T-helper 2 cell (primary cell): ENCODE measurements at regions not wholly inside any gene's neighbourhood (a gene's known extent, or its start where the extent isn't known, plus 50 kb on each side); places are given as distances from the start of the nearest gene placed in this dataset.
"Not testable (repeated sequence)": the region's sequence is repeated elsewhere in the genome, so short reads cannot be mapped to it uniquely, and the experiment has no call there.

Experiments
- DNase-seq, 5 experiments: peaks; one replicate each; pipeline versions ENCODE4 v3.0.0 to v3.0.0-alpha.2; 2012 to 2022

DNA sequence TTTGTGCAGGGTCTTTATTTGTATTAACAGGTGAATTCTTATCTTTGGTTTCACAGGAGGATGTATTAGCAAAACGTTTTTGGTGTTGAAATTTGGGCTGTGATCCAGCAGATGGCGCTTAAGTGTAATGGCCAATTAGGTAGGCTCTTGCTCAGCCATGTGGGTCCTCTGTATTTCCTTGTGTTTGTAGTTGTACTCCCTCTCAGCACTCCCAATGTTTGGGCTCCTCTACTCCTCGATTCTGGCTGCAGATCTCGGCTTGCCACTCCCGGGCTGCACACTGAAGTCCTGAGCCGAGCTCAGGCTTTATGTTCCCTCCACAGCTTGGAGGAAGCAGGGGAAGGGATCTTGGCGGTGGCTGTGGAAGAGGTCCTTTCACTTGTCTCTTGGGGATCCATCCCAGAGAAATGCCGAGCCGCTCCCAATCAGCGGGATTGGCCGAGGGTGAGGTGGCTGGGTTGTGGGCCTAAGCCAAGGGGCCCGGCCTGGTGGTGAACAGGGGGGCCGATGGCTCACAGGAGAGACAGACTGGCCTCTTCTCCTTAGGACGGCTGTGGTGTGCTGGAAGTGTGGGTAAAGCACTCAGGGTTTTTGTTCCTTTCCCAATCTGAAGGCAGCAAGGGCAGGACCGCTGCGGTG lies 133.7 kb downstream of the AEBP2 start:
- DNase-seq, result peak in 1 of 5 experiments; percentile 55

DNA sequence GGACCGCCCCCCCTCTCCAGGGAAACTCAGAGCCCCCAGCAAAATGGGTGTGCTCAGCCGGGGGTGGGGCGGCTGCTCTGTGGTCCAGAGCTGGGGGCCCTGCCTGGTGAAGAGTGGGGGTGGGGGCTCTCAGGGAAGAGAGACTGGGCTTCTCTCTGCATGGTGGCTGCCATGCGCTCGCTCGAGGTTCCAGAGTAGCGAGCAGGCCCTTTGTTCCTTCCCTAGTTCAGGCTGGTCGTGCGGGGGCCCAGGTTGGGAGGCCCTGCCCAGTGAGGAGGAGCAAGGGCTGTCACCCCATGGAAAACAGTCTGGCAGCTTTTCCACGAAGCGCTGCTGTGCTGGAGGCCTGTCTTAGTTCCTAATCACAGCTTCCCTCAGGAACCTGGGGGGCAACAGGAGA lies 134.6 kb downstream of the AEBP2 start:
- DNase-seq, result no peak

DNA sequence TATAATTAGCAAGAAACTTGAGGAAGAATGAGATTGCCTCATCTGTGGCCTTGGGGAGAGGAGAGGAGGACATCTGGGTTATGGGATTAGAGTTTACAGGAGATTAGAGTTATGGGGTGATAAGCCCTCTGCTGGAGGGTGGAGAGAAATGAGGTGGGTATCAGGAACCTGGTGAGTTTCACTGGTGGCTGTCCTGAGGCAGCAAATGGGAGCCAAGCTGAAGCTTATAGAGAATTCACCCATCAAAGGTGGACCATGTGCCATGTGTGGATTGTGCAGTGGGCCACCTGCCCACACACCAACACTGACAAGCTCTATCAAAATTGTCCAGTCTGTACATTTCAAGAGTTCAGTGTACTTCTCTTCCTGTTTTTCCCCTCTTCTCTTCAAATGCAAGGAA lies 135.3 kb downstream of the AEBP2 start:
- DNase-seq, result no peak

DNA sequence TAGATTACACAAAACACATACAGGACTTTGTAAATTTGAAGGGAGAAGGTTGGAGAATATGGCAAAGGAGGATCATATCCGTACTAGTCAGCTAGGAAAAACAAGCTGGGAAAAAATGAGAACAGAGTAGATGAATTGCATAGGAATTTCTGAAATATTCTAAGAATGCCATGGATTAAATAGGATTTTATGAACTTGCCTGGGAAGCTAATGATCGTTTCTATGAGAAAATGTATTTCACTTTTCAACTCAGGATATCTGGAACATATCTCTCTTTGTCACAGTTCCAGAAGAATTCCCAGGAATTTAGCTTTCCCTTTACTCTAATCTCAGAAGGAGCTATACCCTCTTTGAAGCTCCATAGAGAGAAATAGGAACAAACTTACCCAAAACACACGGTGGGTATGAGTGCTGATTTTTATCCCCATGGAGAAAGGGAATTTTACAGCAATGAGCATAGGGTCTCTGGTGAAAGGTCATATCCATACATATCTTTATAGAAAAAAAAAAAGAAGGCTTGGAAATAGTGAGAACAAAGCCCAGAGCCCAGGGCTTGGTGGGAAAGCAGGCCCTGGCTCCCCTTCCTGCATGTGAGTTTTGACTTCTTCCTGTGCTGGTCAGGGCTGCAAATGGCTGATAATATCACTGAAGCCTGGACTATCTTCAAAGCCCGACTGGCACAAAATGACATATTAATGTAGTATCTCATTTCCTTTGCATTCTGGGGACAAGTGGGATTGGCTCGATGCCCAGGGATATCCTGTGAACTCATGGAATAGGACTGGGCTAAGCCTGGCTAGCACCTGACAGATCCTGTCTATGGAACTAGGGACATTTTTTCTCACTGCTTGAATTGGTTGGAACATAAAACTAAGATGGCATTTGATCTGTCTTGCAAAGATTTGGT lies 136.3 kb downstream of the AEBP2 start:
- DNase-seq, result no peak

DNA sequence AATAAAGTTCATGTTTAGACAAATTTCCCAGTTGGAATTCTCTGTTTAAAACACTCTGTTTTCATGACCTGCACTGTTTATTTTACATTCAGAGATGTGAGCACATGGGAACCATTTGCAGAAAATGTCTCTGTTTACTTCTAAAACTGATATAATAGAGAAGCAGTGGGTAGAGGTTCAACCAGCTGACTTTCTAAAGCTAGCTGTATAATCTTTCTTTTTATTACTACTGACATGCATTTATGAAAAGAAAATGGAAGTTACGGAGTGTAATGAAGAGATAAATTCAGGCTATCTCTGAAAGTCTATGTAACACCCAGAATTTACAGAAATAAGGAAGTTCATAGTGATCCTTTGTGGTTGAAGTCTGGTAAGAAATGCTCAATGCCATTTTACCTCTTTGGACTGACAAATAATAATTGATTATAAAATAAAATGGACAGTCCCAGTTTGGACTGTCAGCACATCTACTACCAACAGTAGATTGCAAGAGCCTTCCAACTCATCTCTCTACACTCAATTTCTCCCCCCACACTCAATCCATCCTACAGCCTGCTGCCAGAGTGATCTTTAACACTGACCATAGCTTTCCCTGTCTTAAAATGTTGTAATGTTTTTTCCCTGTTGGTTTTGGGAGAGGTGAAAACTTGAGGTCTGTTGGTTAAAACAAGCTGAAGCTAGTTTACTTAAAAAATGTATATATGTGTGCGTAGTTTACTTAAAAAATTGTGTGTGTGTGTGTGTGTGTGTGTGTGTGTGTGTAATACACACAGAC lies 137.4 kb downstream of the AEBP2 start:
- DNase-seq, result no peak

DNA sequence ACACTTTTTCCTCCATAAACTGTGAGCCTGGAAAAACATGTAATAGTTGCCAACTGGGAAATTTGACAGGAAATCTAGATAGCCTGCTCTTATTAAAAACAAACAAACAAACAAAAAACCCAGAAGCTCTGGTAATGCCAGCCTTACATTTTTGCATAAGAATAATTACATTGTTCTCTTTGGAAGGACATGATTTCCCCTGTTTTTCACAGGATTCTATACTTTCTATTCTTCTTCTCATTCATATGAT lies 137.9 kb downstream of the AEBP2 start:
- DNase-seq, result no peak

DNA sequence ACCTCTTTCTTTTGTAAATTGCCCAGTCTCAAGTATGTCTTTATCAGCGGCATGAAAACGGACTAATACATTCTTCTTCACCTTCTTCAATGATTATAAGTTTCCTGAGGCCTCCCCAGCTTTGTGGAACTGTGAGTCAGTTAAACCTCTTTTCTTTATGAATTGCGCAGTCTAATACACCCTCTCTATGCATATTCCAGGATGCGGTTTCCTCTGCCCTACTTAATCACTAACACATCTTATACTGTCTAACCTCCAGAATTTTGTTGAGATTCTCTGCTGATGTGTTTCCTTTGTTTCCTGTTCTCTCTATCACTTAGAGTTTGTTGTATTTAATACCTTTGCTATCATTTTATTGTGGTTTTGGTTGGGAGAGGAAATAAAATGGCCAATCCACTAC lies 145.4 kb downstream of the AEBP2 start:
- DNase-seq, result peak in 1 of 5 experiments; percentile 27

DNA sequence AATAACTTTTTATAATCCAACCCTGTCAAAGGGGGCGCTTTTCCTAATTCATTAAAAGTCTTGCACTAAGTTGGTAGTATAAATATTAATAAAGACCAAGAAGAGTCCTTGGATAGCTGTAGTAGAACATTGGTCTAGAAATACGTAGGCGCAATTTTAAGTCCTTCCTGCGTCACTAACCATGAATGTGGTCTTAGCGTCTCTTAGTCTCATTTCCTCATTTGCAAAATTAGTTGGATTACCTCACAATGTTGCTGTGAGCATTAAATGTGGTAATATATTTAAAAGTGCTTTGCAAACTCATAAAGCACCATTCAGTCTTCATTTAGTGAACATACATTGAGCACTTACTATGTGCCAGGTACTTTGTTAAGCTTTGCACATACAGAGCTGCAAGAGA lies 149.7 kb downstream of the AEBP2 start:
- DNase-seq, result no peak

DNA sequence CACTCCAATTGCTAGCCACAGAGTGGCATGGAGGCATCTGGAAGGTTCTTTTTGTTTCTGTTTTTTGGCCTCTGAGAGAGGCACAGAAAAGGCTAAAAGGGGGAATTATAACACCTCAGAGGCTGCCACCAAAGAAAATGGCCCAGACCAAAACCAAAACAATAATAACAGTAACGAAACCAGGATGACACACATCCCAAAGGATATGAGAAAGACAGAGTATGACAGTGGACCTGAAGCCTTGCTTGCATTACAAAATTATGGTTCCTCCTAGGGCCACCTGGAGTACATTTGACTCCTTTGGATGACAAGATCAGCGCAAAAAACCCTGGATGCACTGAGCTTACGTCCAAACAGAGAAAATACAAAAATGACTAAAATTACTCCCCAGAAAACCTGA lies 152.7 kb downstream of the AEBP2 start:
- no peak for DNase-seq

DNA sequence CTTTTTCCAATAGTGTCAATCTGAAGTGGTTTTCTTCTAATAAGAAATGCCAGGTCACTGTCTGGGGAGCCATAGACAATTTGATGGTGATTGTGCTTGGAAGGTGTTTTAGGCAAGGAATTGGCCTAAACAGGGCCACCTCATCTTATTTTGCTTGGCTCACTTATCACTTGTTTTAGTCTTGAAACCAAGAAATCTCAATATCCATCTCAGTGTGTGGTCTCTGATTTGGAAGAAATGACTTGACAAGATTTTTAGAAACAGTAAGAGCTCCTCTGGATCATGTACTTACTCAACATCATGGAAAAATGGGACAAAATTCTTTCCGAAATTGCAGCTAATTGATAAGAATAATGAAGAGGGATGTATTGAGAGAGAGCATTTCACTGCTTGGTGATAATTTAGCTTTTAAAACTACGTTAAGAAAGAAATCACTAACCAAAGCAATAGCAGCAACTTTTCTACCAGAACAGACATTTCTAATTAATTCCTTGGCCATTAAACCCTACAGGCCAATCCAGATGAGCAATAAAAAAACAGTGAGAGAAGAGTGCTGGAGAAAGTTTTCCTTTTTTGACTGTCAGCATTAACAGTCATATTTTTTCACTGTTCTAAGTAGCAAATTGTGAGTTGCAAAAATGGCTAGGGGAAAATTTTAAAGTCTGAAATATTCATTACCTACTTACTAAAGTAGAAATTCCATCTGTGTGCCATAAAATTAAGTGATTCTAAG lies 157.3 kb downstream of the AEBP2 start:
- DNase-seq, result no peak

DNA sequence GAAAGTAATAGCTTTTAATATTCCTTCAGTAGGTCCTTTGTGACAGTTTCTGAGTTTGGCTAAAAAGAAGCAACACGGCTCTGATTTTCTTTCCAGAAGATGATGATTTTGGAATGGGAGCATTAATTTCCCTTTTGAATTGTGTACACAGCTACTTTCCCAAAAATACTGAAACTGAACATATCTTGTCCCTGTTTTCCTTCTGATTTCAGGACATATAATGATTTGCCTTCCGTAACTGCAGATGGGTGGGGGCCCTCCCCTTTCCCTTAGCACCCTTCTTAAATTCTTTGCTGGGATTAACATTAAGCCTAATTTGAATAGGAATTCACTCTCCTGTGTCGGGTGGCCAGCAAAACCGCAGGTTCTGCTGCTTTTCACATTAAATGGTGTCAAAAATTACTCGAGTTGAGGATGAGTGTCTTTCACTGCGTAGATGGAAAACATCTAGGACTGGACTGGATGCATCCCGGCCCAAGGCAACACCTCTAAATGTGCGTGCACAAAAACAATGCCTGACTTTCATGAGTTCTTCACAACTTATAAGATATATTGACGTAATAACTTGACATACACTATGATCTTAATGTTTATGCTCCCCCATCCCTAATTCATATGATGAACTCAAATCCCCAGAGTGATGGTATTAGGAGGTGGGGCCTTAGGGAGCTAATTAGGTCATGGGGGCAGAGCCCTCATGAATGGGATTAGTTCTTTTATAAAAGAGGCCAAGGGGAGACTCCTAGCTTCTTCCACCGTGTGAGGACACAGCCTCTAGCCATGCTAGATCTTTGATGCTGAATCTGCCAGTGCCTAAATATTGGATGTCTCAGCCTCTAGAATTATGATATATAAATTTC lies 158.1 kb downstream of the AEBP2 start:
- DNase-seq, result no peak

DNA sequence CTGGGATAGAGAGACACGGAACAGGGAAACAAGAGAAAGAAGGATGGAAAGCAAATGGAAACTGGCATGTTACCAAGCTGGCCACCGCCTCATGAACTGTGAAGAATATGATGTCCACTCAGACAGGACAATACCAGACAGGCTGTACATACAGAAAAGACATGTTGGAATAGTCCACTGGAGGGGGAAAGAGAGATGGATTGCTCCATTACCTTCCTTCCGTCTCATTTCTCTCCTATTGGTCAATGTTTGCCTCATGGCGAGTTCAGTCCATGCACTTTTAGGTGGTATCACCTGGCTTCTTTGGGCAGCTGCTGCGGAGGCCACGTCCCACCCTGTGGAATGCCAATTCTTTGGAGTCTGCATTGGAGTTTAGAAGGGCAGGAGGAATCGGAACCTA lies 166.4 kb downstream of the AEBP2 start:
- no peak for DNase-seq

DNA sequence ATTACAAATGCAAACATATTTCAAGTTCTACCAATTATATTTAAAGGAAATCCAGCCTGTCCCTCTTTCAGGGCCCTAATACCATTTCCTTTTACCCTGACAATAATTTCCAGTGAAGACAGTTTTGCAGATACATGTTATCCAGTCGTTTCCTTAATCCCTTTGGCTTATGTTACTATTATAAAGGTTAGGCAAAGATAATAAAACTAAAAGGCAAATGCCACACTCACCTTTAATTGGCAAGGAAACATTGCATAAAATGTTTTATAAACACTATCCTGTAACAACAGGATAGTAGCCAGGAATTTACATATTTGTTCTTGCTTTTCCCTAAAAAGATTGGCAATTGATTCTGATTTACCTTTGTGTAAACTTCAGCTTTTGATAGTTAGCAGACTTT lies 168.7 kb downstream of the AEBP2 start:
- no peak for DNase-seq

DNA sequence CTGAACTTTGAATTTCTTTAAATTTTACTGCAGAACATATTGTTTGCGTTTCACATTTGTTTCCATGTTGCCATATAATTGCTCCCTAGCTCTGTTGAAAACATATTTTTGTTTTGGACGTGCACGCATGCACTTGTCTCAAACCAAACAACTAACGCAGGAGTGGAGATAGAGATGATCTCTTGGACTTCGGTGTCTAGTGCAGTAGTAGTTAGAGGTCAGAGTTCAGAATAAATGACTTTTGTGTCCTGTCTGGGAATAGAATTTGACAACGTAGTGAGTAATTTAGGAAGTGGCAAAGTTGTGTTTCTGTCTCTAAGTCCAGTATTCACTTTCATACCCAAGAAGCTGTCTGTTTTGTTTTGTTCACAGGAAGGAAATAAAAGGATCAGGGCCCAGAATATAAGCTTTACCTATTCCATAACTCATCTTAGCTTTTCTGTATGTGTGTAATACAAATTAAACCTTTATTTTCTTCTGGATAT lies 173.8 kb downstream of the AEBP2 start:
- DNase-seq, result no peak

DNA sequence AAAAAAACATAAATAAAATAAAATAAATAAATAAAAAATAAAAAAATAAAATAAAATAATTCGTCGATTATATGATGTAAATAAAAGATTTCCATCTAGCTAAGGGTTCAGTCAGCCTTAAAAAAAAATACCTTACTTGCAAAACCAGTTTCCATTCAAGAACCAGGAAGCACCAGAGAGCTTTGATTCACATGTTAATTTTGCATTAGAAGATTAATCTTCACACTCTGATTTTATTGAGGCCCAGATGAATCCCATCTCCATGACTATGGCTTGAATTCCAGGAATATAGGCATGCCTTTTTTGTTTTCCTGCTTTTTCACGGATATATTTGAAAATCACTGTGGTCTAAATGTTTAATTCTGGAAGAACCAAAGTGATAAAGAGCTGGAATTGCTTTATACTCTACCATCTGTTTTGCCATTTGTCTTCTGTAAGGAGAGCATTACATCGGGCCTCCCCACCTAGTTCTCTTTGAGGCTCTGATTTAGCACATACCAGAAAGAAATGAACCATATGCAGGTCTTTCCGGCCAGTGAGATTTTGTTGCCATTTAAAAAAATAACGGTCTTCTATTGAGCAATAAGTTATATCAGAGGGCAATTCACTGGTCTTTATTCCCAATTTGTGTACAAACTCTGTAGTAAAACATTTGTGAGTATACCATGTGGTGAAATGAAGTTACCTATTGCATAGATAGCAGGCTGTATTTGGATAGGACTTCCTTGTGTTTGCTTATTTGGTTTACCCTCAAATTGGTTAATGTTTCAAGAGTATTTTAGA lies 175.5 kb downstream of the AEBP2 start:
- no peak for DNase-seq

DNA sequence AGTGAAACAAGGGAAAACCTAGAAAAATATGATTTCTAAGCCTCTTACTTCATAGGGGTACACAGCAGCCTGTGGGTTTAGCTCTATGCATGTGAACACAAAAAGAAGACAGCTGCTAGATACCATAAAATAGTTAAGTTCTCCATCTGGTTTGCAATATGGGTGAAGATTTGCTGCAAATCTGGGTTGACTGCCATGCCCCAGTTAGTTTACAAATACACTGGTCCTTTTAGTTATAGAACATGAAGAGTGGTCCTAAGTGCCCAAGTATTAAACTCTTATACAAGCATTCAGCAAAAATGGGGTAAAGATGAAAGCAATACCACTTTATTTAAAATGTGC lies 176.1 kb downstream of the AEBP2 start:
- no peak for DNase-seq

DNA sequence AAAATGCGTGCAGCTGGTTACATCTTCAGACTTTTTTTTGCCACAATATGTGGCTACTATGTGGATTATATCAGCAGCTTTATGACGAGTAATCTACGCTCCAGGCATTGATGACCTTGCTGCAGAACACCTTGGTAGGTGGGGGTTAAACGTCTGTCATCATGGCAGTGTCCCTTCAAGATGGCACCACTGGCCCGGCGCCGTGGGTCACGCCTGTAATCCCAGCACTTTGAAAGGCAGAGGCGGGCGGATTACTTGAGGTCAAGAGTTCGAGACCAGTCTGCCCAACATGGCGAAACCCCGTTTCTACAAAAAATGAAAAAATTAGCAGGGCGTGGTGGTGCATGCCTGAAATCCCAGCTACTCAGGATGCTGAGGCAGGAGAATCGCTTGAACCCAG lies 177.5 kb downstream of the AEBP2 start:
- DNase-seq, result no peak

DNA sequence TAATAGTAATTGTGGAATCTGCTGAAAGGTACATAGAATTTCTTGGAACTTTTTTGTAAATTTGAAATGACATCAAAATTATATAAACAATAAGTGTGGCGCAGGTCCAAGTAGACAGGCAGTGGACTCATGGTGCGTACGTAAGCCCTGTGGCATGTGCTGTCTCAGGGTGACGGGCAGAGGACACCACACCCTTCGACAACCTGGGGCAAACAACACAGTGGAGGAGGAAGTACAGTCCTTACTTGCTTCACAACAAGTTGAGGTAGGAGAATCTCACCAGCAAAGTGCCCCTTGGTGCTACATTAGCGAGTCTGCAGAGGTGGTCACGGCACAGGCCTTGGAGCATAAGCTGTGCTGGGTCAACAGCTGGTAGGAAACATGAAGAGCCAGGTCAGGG lies 180.9 kb downstream of the AEBP2 start:
- no peak for DNase-seq

DNA sequence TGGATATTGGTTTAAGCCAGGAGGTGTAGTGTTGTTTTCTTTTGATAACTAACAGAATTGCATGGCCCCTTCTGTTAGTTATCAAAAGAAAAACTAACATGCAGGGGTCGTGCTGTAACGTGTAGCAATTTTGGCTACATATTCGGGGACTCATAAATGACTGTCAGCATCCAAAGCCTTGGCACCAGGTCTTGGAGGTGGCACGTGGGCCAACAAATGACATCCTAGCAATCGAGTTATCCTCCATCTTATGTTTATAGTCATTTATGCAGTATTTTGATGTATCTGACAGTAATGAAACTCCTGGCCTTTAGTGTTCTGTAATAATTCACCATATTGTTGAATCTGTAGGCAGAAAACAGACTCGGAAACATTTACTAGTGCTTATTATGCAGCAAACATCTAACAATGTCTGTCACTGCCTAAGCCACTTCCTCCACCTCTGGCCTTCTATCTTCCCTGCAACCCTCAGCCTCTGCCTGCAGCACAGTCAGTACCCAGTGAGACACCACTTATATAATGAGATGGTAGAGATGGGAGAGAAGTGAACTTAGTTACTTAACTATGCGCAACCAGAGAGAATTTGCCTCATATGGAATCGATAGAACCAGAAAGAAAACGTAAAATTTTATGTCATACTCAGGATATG lies 184.6 kb downstream of the AEBP2 start:
- no peak for DNase-seq

DNA sequence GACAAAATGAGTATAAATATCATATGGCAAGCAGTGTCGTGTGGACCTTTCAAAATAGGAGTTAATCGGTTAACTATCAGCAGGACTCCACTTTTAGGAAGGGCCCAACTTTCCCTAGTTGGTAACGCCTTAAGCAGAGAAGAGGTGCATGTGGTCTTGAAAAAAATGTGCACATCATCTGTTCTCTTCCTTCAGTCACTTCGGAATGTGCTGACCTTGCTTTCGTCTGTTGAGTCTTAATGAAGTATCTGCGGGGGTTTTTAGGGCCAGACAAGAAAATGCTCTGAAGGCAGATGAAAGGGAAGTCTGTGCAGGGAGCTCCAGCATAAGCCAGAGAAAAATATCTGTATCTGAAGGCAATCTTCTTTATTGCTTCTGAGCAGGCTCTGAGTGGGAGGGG lies 185.2 kb downstream of the AEBP2 start:
- no peak for DNase-seq

DNA sequence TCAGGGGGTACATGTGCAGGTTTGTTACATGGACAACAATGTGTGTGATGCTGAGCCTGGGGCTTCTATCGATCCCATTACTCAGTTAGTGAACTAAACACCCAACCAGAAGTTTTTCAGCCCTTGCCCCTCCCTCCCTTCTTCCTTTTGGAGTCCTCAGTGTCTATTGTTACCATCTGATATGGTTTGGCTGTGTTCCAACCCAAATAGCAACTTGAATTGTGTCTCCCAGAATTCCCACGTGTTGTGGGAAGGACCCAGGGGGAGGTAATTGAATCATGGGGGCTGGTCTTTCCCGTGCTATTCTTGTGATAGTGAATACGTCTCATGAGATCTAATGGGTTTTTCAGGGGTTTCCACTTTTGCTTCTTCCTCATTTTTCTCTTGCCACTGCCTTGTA lies 186.3 kb downstream of the AEBP2 start:
- not testable (repeated sequence) for DNase-seq
